Fibroblast of skin of left quadriceps (primary cell): ENCODE measurements at regions not wholly inside any gene's neighbourhood (a gene's known extent, or its start where the extent isn't known, plus 50 kb on each side); places are given as distances from the start of the nearest gene placed in this dataset.
"Not testable (repeated sequence)": the region's sequence is repeated elsewhere in the genome, so short reads cannot be mapped to it uniquely, and the experiment has no call there.

ENCODE experiments used
- DNase-seq, 2 experiments: peaks; one replicate each; pipeline ENCODE4 v3.0.0-alpha.2; 2013; ENCODE audit warnings: low read depth in 2 of 2

- DNase-seq: no peak
Measured at GRCh38 chr16:65570261-65570660, 448.4 kb upstream of the CDH11 start.

DNA sequence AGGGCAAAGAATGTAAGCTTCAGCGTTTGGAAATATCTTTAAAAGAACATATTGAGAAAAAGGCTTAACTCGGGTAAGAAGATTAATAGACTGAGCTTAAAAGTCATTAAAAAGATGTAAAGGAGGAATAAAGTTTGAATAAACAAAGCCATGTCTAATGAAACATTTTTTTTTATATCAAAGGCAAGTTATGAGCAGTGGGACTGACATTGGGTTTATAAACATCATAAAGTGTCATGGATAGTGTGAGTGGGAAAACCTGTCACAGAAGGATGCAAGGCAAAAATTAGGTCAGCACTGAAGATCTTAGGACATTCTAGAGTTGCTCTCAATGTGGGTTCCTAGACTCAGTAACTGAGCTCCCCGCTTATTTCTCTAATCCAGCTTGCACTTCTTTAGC is 438.0 kb upstream of the CDH11 start:
- no peak for DNase-seq

DNA sequence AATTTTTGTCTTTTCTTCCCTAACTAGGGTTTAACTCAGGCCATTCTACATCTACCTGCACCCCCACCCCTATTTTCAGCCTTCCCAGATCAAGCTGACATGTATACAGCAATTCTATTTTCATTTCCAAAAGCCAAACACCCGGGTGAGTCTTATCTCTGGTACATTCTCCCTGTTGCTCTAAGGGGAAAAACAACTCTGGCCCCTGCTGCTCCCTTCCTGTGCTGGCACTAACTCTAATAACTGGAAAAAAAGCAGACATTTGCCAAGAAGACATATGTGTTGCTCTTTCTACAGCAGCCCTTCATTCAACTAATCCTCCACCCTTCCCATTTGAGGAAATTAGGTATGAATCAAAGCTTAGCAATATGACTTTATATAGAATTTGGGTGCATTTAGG is 427.8 kb upstream of the CDH11 start:
- not testable (repeated sequence) for DNase-seq

DNA sequence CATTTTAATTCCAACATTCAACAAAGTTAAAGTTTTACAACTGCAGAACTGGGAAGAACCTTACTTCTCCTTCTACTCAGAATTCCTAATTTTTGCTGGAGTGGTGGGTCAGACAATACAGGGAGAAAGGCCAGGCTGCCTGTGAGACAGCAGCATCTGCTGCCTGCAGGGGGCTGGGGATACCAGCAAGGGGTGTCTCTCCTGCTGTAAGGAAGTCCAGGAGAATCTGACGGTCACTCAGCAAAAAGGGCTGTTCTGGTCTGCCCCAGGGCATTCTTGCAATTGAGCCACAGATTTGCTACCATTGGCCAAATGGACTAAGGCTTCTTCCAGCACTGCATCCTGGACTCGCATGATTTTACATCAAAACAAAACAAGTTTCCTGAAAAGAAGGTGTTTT is 426.6 kb upstream of the CDH11 start:
- DNase-seq: no peak

GRCh38 chr16:65547772-65548446 is 426.0 kb upstream of the CDH11 start:
- DNase-seq: peak; percentile 98

GRCh38 chr16:65546353-65546791 is 424.5 kb upstream of the CDH11 start:
- peak; percentile 92 for DNase-seq

- no peak for DNase-seq
Measured at GRCh38 chr16:65545413-65545956, 423.6 kb upstream of the CDH11 start.

GRCh38 chr16:65543781-65544740 is 422.2 kb upstream of the CDH11 start:
- DNase-seq: no peak

GRCh38 chr16:65541646-65542045 is 419.8 kb upstream of the CDH11 start:
- DNase-seq: no peak

GRCh38 chr16:65540901-65541300 is 419.0 kb upstream of the CDH11 start:
- DNase-seq: no peak

DNA sequence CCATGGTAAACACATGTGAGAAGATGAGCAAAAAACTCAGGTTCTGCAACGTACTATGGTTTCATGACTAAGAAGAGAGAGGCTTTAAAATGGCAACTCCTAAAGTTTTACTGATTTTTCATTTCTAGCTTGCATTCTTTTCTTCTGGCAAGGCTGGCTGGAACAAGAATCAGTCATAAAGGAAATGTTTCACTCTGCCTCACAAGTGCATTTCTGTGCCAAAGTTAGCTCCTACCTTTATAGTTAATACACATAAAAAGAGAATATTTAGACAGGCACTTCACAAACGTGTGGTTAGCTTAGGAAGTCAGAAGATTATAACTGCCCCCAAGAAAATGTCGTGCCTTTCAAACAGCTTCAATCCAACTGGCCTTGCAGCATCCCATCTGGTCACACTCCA is 417.1 kb upstream of the CDH11 start:
- DNase-seq: no peak

DNA sequence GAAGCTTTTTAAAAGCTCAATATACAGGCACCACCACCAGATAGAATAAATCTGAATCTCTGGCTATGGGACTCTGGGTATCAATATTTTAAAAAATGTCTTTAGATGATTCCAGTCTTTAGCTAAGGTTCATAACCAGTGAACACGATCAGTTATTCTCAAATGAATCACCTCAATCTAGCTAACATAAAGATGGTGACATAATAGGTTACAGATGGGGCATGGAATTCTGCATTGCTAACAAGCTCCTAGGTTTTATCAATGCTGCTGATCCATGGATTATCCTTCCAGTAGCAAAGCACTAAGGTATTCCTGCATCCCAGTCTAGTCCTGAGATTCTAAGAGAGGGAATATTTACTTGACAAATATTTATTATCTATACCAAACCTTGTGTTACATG is 415.5 kb upstream of the CDH11 start:
- DNase-seq: no peak

DNA sequence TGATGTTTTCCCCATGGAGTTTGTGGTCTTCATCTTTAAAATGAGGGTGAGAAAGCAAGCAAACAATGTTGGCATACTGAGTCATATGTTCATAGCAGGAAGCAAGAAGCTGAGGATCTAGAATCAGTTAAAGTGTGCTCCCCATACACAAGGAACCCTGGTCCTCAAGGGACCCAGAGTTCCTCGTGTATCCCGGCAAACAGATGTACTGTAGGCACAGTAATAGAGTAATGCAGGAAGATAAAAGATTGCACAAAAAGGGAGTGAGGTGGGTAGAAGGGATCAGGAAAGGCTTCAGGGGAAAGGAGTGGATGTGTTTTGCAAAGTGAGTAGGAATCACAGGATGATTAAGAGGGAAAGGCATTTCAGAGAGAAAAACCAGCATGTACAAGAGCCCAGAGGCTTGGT is 412.3 kb upstream of the CDH11 start:
- no peak for DNase-seq

- DNase-seq: no peak
Measured at GRCh38 chr16:65532846-65533245, 411.0 kb upstream of the CDH11 start.

GRCh38 chr16:65532258-65532657 is 410.4 kb upstream of the CDH11 start:
- no peak for DNase-seq

- DNase-seq: no peak
Measured at GRCh38 chr16:65531475-65531874, 409.6 kb upstream of the CDH11 start.

GRCh38 chr16:65525707-65526106 is 403.8 kb upstream of the CDH11 start:
- no peak for DNase-seq

GRCh38 chr16:65524997-65525396 is 403.1 kb upstream of the CDH11 start:
- DNase-seq: no peak

- DNase-seq: no peak
Measured at GRCh38 chr16:65524231-65524630, 402.4 kb upstream of the CDH11 start.

DNA sequence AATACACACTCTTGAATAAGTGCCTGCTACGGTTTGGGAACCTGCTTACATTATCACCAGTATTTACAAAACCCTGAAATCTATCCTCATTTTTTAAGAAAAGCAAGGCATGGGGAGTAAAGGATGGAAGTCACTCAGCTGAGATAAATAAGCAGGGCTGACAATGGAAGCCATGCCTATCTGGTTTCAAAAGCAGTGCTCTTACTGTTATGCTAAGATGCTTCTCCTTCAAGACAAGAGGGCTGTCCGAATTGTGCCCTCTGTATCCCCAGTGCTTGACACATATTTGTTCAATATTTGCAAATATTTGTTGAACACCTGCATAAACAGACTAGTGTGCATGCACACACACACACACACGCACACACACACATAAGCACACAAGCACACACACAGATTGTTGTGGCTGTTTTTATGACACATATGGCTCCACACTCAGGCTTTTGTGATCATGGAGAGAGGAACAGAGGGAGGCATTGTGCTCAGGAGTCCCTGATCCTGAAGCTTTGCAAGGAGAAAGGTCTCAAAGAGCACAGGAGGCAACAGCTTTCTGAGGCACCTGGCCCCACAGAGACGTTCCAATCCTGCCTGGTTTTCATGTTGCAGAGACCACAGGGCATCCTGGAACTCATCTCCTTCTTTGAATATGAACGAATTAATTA is 401.6 kb upstream of the CDH11 start:
- DNase-seq: no peak

DNA sequence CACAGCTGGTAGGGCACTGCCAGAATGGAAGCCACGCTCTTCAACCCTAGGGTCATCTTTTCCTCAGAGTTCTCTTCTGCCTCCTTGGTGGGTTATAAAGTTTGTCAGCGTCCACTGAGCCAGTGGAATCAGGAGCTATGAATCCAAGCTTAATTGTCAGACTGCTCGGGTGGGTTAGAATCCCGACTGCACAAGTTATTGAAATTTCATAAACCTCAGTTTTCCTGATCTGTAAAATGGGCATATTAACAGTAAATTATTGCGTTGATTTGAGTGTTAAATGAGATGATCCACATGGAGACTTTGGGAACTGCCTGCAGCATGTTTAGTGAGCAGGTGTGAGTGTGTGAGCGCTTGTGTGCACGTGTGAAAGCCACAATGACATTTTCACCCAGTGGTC is 400.5 kb upstream of the CDH11 start:
- DNase-seq: no peak

DNA sequence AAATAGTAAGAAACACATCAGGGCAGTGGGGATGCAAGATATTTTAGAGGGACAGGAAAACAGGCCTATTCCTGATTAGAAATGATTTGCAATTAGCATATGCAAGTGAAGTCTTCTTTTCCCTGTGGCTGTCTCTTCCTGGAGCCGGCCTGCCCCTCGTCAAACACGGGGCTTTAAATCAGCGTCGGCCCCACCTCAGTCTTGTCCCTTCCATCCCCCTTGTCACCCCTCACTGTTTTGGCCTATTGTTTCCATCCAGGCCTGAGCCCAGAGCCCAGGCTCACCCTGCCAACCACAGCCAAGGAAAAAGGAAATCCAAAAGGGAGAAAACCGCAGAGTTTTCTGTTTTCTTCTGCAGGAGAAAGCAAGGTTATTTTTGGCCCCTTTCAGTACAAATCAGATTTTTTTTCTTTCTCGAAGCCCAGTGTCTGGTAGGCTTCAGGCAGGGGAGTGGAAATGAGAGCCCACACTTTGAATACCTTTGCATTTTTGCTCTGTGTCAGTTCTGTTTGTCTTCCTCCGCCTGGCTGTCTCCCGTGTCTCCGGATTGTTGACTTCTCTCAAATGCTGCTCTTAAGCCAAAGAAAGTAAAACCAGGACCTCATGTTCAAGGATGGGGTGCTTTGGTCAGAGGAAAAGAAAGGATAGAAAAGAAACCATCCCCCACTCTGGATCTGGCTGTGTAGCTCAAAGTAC is 399.9 kb upstream of the CDH11 start:
- DNase-seq: no peak
